ENCODE measurements at regions not wholly inside any gene's neighbourhood (a gene's known extent, or its start where the extent isn't known, plus 50 kb on each side); places are given as distances from the start of the nearest gene placed in this dataset.

GRCh38 chr3:193119926-193120325 lies 121.1 kb upstream of the PLAAT1 start:
- TF ChIP-seq CTCF (conservative IDR thresholded peaks at IDR 0.05; ENCODE audit: low read depth, low read length) (no peak), EZH2 (IDR thresholded peaks at IDR 0.05; ENCODE audit: borderline replicate concordance, low read depth, low read length, poor library complexity, severe bottlenecking) (no peak)

Data from A673 (cell line).